Testis (tissue), 2 donors: ENCODE measurements at regions not wholly inside any gene's neighbourhood (a gene's known extent, or its start where the extent isn't known, plus 50 kb on each side); places are given as distances from the start of the nearest gene placed in this dataset.

ENCODE experiments used
- DNase-seq: peaks from one replicate; pipeline ENCODE4 v3.0.0-alpha.2; 2019
- H3K27ac ChIP-seq, 2 donors: fragments of 200-600 bp; sonication (generic); one replicate each; pipeline ENCODE4 v1.5.1; 2019
- H3K27me3 ChIP-seq: fragments of 200-600 bp; sonication (generic); one replicate; pipeline ENCODE4 v1.5.1; 2019
- H3K36me3 ChIP-seq: fragments of 200-600 bp; sonication (generic); one replicate; pipeline ENCODE4 v1.5.1; 2017; ENCODE audit warnings: low read depth; ENCODE audit errors: missing control alignments
- H3K4me1 ChIP-seq: fragments of 200-600 bp; sonication (generic); one replicate; pipeline ENCODE4 v1.5.1; 2019
- H3K4me3 ChIP-seq, 2 donors: fragments of 200-600 bp; sonication (generic); one replicate each; pipeline ENCODE4 v1.5.1; 2017 to 2019
- H3K9me3 ChIP-seq: fragments of 200-600 bp; sonication (generic); one replicate; pipeline ENCODE4 v1.5.1; 2017
- CTCF ChIP-seq, 3 experiments: fragments of 450-650 bp in 2 of 3; fragments of 200-600 bp in 1 of 3; sonication (generic) in 1 of 3; IDR thresholded peaks; one replicate each; pipeline ENCODE4 v1.5.1; 2016 to 2019; ENCODE audit warnings: antibody characterized with exemption in 3 of 3, mild to moderate bottlenecking in 2 of 3, moderate library complexity in 1 of 3
- POLR2A ChIP-seq: fragments of 450-650 bp; IDR thresholded peaks from one replicate; pipeline ENCODE4 v1.6.1; 2017; ENCODE audit warnings: antibody characterized with exemption, mild to moderate bottlenecking, moderate library complexity
- WGBS, 2 donors: methylation state at CpG; one replicate each; pipeline ENCODE4 v1.1.5; 2018; 5-methylcytosine and 5-hydroxymethylcytosine counted together
- intact Hi-C: fragments of 100-400 bp; cut with DNase I; formaldehyde crosslinking; loops from one replicate; pipeline ENCODE4 v1.15.1; 2023; ENCODE audit warnings: low total_unique reads

- WGBS, 2 donors = 48 to 87% methylated on average over 2 of the region's 2 CpGs
- H3K4me1 ChIP-seq = no peaks in the 10 kb centered on the region
- no peak overlapping the region for H3K27ac ChIP-seq
- H3K27me3 ChIP-seq = no peaks in the 10 kb centered on the region
- intact Hi-C loops = no loop called here
- H3K36me3 ChIP-seq = no peaks in the 10 kb centered on the region
- DNase-seq = no peak
- H3K4me3 ChIP-seq = no peak overlapping the region
- TF ChIP-seq CTCF (IDR thresholded peaks at IDR 0.05) (no peak), POLR2A (no peak)
- no peaks in the 10 kb centered on the region for H3K9me3 ChIP-seq
Measured at GRCh38 chr2:41180387-41180786, 728.5 kb upstream of the SLC8A1 start.

GRCh38 chr2:41182961-41183360, 731.1 kb upstream of the SLC8A1 start:
- TF ChIP-seq CTCF (IDR thresholded peaks at IDR 0.05) (no peak), POLR2A (no peak)
- no peaks in the 10 kb centered on the region for H3K36me3 ChIP-seq
- WGBS, 2 donors = 88 to 92% methylated on average over 5 of the region's 5 CpGs
- H3K27me3 ChIP-seq = no peaks in the 10 kb centered on the region
- H3K4me3 ChIP-seq = no peak overlapping the region
- intact Hi-C loops = no loop called here
- no peaks in the 10 kb centered on the region for H3K9me3 ChIP-seq
- DNase-seq = no peak
- H3K4me1 ChIP-seq = no peaks in the 10 kb centered on the region
- no peak overlapping the region for H3K27ac ChIP-seq

- Histone ChIP-seq H3K9me3 (no peaks in the 10 kb centered on the region), H3K36me3 (no peaks in the 10 kb centered on the region), H3K27ac (no peak overlapping the region), H3K4me3 (no peak overlapping the region), H3K4me1 (no peaks in the 10 kb centered on the region), H3K27me3 (no peaks in the 10 kb centered on the region)
- 55 to 62% methylated on average over 5 of the region's 5 CpGs for WGBS, 2 donors
- no peak for DNase-seq
- TF ChIP-seq POLR2A (no peak), CTCF (IDR thresholded peaks at IDR 0.05) (no peak)
- intact Hi-C loops = no loop called here
Measured at GRCh38 chr2:41187376-41188122, 735.7 kb upstream of the SLC8A1 start.

GRCh38 chr2:41194230-41194629, 742.3 kb upstream of the SLC8A1 start:
- H3K9me3 ChIP-seq = no peaks in the 10 kb centered on the region
- H3K27ac ChIP-seq = no peak overlapping the region
- DNase-seq = peak; percentile 21
- H3K4me1 ChIP-seq = no peaks in the 10 kb centered on the region
- 49 to 54% methylated on average over 5 of the region's 5 CpGs for WGBS, 2 donors
- no peaks in the 10 kb centered on the region for H3K36me3 ChIP-seq
- H3K27me3 ChIP-seq = no peaks in the 10 kb centered on the region
- TF ChIP-seq POLR2A (no peak), CTCF (IDR thresholded peaks at IDR 0.05) (no peak)
- intact Hi-C loops = no loop called here
- no peak overlapping the region for H3K4me3 ChIP-seq

GRCh38 chr2:41197781-41198180, 745.9 kb upstream of the SLC8A1 start:
- H3K4me3 ChIP-seq = no peak overlapping the region
- intact Hi-C loops = no loop called here
- TF ChIP-seq CTCF (IDR thresholded peaks at IDR 0.05) = no peak
- TF ChIP-seq POLR2A = no peak
- H3K27ac ChIP-seq = no peak overlapping the region
- DNase-seq = no peak
- no peaks in the 10 kb centered on the region for H3K36me3 ChIP-seq
- whole genome bisulfite sequencing, 2 donors = 73 to 78% methylated on average over 4 of the region's 4 CpGs
- no peaks in the 10 kb centered on the region for H3K4me1 ChIP-seq
- H3K27me3 ChIP-seq = no peaks in the 10 kb centered on the region
- no peaks in the 10 kb centered on the region for H3K9me3 ChIP-seq
